WTC11 (cell line): ENCODE measurements at regions not wholly inside any gene's neighbourhood (a gene's known extent, or its start where the extent isn't known, plus 50 kb on each side); places are given as distances from the start of the nearest gene placed in this dataset.

Experiments used
- ATAC-seq: fragments of 200-7000 bp; cut with Tn5 transposase; 2 replicates; pipeline ENCODE4 v1.10.0; 2021; ENCODE audit warnings: mild to moderate bottlenecking, moderate library complexity
- CTCF ChIA-PET: fragments of 300-600 bp; sonication (Branson Sonifier 250); formaldehyde crosslinking; loops from one replicate; lab custom pipeline; 2021; ENCODE audit warnings: antibody characterized with exemption; lab: Charles Lee
- POLR2A ChIA-PET: fragments of 350-600 bp; sonication (Branson Sonifier 250); formaldehyde crosslinking; loops from one replicate; lab custom pipeline; 2021; ENCODE audit warnings: antibody characterized with exemption; lab: Charles Lee
- DNase-seq: peaks from one replicate; pipeline ENCODE4 v3.0.0; 2021; ENCODE audit warnings: low spot score
- H3K27ac Mint-ChIP-seq: 2 replicates; pipeline ENCODE4 v1.8.0; 2021; ENCODE audit warnings: mixed read lengths
- H3K27me3 Mint-ChIP-seq: 2 replicates; pipeline ENCODE4 v1.8.0; 2021; ENCODE audit warnings: low read depth, mild to moderate bottlenecking, moderate library complexity, mixed read lengths
- H3K36me3 Mint-ChIP-seq: 2 replicates; pipeline ENCODE4 v1.8.0; 2021; ENCODE audit warnings: mixed read lengths
- H3K4me1 Mint-ChIP-seq: 2 replicates; pipeline ENCODE4 v1.8.0; 2022; ENCODE audit warnings: mixed read lengths
- H3K4me3 Mint-ChIP-seq: 2 replicates; pipeline ENCODE4 v1.8.0; 2021; ENCODE audit warnings: mild to moderate bottlenecking, moderate library complexity, mixed read lengths
- H3K9me3 Mint-ChIP-seq: 2 replicates; pipeline ENCODE4 v1.8.0; 2021; ENCODE audit warnings: mixed read lengths
- ATF2 ChIP-seq: sonication (generic); formaldehyde crosslinking; IDR thresholded peaks from 2 replicates; pipeline ENCODE4 v1.8.1; 2022; ENCODE audit warnings: low read depth, missing genetic modification reagents, borderline replicate concordance
- CDX4 ChIP-seq: fragments of 250-450 bp; sonication (Bioruptor Pico); IDR thresholded peaks from 2 replicates; pipeline ENCODE4 v1.9.0; 2021; ENCODE audit warnings: moderate library complexity, mild to moderate bottlenecking, inconsistent platforms, borderline replicate concordance
- CTCF ChIP-seq: fragments of 200-600 bp; IDR thresholded peaks from 2 replicates; pipeline ENCODE4 v1.8.0; 2022; ENCODE audit warnings: antibody characterized with exemption
- E2F5 ChIP-seq: sonication (generic); formaldehyde crosslinking; IDR thresholded peaks from 2 replicates; pipeline ENCODE4 v1.8.1; 2022; ENCODE audit warnings: mild to moderate bottlenecking, moderate library complexity, missing genetic modification reagents
- ETV6 ChIP-seq: sonication (generic); formaldehyde crosslinking; IDR thresholded peaks from 2 replicates; pipeline ENCODE4 v1.8.1; 2022; ENCODE audit warnings: mild to moderate bottlenecking, missing genetic modification reagents
- FOXP1 ChIP-seq: sonication (generic); formaldehyde crosslinking; IDR thresholded peaks from 2 replicates; pipeline ENCODE4 v1.8.0; 2022; ENCODE audit warnings: missing genetic modification reagents, mild to moderate bottlenecking, moderate library complexity, borderline replicate concordance
- IRF2 ChIP-seq: sonication (generic); formaldehyde crosslinking; IDR thresholded peaks from 2 replicates; pipeline ENCODE4 v1.8.0; 2022; ENCODE audit warnings: low read depth, missing genetic modification reagents, borderline replicate concordance
- MLX ChIP-seq: sonication (generic); formaldehyde crosslinking; IDR thresholded peaks from 2 replicates; pipeline ENCODE4 v1.8.1; 2023; ENCODE audit warnings: mild to moderate bottlenecking, missing genetic modification reagents, moderate library complexity
- NFATC4 ChIP-seq: fragments of 250-450 bp; sonication (Bioruptor Pico); IDR thresholded peaks from 2 replicates; pipeline ENCODE4 v1.9.0; 2021; ENCODE audit warnings: mild to moderate bottlenecking
- NR1H2 ChIP-seq: sonication (generic); formaldehyde crosslinking; IDR thresholded peaks from 2 replicates; pipeline ENCODE4 v1.9.0; 2021; ENCODE audit warnings: mild to moderate bottlenecking, moderate library complexity, missing genetic modification reagents
- PREB ChIP-seq: sonication (generic); formaldehyde crosslinking; IDR thresholded peaks from 2 replicates; pipeline ENCODE4 v1.8.1; 2022; ENCODE audit warnings: mild to moderate bottlenecking, missing genetic modification reagents, moderate library complexity, borderline replicate concordance
- SMAD4 ChIP-seq: sonication (generic); formaldehyde crosslinking; IDR thresholded peaks from 2 replicates; pipeline ENCODE4 v1.8.0; 2022; ENCODE audit warnings: mild to moderate bottlenecking, missing genetic modification reagents
- STAT6 ChIP-seq: sonication (generic); formaldehyde crosslinking; conservative IDR thresholded peaks from 2 replicates; pipeline ENCODE4 v1.8.1; 2023; ENCODE audit warnings: mild to moderate bottlenecking, low read depth, missing genetic modification reagents, moderate library complexity
- ZNF121 ChIP-seq: sonication (generic); formaldehyde crosslinking; IDR thresholded peaks from 2 replicates; pipeline ENCODE4 v1.8.0; 2023; ENCODE audit warnings: missing genetic modification reagents
- ZNF219 ChIP-seq: sonication (generic); formaldehyde crosslinking; IDR thresholded peaks from 2 replicates; pipeline ENCODE4 v1.8.0; 2023; ENCODE audit warnings: missing genetic modification reagents, mild to moderate bottlenecking, borderline replicate concordance
- ZNF423 ChIP-seq: fragments of 250-450 bp; sonication (Bioruptor Pico); IDR thresholded peaks from 2 replicates; pipeline ENCODE4 v2.1.2; 2022; ENCODE audit warnings: mild to moderate bottlenecking, moderate library complexity
- ZNF512 ChIP-seq: sonication (generic); formaldehyde crosslinking; IDR thresholded peaks from 2 replicates; pipeline ENCODE4 v1.8.1; 2022; ENCODE audit warnings: missing genetic modification reagents, borderline replicate concordance

GRCh38 chr7:108808549-108809266, 239.0 kb downstream of the DNAJB9 start:
- no peak for DNase-seq
- ChIA-PET POLR2A (no interaction called here), CTCF (no interaction called here)
- Mint-ChIP-seq H3K4me3 (no peak overlapping the region), H3K4me1 (peaks cover 9% of the 10 kb centered on the region), H3K9me3 (peaks cover 15% of the 10 kb centered on the region), H3K27ac (no peak overlapping the region), H3K27me3 (no peaks in the 10 kb centered on the region), H3K36me3 (peaks cover 11% of the 10 kb centered on the region)
- ATAC-seq: no peak
- TF ChIP-seq PREB (CRISPR knock-in tag): no peak
- TF ChIP-seq IRF2 (CRISPR knock-in tag): no peak
- no peak for TF ChIP-seq MLX
- TF ChIP-seq ETV6 (CRISPR knock-in tag): no peak
- no peak for TF ChIP-seq E2F5
- no peak for TF ChIP-seq NR1H2 (CRISPR knock-in tag)
- TF ChIP-seq ATF2: no peak
- no peak for TF ChIP-seq ZNF121 (CRISPR knock-in tag)
- no peak for TF ChIP-seq CDX4 (CRISPR knock-in tag)
- no peak for TF ChIP-seq FOXP1 (CRISPR knock-in tag)
- TF ChIP-seq NFATC4 (CRISPR knock-in tag): no peak
- no peak for TF ChIP-seq ZNF219 (CRISPR knock-in tag)
- TF ChIP-seq ZNF512 (CRISPR knock-in tag): no peak
- TF ChIP-seq ZNF423 (CRISPR knock-in tag): no peak
- no peak for TF ChIP-seq SMAD4 (CRISPR knock-in tag)
- no peak for TF ChIP-seq CTCF
- TF ChIP-seq STAT6 (CRISPR knock-in tag): no peak
